ENCODE measurements at regions not wholly inside any gene's neighbourhood (a gene's known extent, or its start where the extent isn't known, plus 50 kb on each side); places are given as distances from the start of the nearest gene placed in this dataset.
"Not testable (repeated sequence)": the region's sequence is repeated elsewhere in the genome, so short reads cannot be mapped to it uniquely, and the experiment has no call there.

DNA sequence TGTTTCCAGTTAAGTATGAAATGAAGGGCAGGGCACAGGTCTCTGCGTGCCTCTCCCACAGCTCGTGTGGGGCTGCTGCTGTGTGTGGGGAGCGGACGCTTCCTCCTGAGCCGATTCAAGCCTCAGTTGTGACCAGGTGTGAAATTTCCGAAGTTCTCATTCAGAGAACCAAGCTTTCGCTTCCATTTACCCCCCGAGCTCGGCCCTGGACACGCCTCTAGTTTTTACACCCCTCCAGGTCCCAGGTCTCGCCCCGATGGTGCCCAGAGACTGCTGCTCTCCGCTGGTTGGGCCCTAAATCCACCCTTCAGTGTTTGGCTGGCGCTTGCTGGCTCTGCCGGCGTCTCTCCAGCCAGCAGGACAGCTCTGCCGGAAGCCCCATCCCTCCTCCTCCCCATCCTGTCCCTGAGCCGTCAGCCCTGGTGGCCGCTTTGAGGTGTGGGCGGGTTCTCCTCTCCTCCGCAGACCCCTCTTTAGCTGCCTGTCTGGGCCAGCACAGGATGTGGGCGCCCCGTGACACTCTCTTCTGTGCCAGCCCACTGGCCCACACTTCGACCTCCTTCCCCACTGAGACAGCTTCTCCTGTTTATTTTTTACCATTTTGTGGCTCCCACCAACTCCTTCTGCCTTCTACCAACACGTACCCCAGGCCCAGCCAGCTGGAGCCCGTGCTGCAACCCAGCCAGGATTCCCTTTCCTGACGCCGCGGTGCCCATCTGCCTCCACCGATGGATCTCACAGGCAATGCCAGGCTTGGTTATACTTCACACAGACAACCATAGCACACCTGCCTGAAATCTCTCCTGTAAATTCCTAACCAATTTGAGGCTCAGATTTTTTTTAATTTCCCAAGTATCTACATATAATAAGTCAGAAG, 142.8 kb downstream of the DLL1 start:
- Histone ChIP-seq H3K4me1 (ENCODE audit: control insufficient read depth, insufficient read depth, low read length, poor library complexity, severe bottlenecking) (peaks cover 7% of the 10 kb centered on the region), H3K36me3 (ENCODE audit: control insufficient read depth, insufficient read depth, low read length) (no peaks in the 10 kb centered on the region), H3K4me3 (ENCODE audit: insufficient read depth, low read depth, low read length, poor library complexity, severe bottlenecking) (peak overlapping the region; percentile 20), H3K9me3 (ENCODE audit: control insufficient read depth, low read length) (no peaks in the 10 kb centered on the region), H3K27ac (ENCODE audit: insufficient read depth, low read length, poor library complexity, severe bottlenecking) (no peak overlapping the region), H3K27me3 (replicated peaks; ENCODE audit: control insufficient read depth, insufficient read depth, low read length, poor library complexity, severe bottlenecking) (no peaks in the 10 kb centered on the region)
- DNase-seq, result peak; percentile 7 to 33 (median 11)

DNA sequence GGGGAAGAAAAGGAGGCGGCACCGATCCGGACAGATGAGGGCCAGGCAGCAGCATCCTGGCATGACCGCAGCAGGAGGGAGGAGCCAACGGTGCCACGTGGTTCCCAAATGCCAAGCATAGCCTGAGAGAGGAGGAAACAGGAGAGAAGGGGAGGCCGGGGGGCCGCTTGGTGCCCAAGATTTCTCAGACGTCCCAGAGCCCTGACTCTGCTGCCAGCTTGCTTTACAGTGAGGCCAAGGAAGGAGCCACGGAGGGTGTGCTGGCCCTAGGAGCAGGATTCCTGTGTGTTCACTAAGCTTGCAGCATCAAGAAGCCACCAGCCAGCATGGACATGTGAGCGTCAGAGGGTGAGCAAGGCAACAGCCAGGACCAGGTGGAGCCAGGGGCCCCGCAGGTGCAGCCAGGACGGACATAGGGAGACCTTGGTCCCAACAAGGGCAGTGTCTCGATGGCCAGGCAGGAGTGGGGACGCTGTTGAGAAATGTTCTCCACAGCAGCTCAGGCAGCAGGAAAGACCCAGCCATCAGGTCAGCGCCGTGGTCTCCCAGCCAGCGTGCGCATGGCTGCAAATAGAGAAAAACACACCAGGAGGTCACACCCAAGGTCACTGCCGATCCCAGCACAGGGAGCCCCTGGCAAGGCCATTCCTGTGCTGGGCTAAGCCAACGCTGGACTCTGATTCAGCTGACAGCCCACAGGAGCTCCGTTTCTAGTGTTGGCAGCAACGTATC, 143.7 kb downstream of the DLL1 start:
- Histone ChIP-seq H3K27me3 (replicated peaks; ENCODE audit: control insufficient read depth, insufficient read depth, low read length, poor library complexity, severe bottlenecking) (no peaks in the 10 kb centered on the region), H3K9me3 (ENCODE audit: control insufficient read depth, low read length) (no peaks in the 10 kb centered on the region), H3K27ac (ENCODE audit: insufficient read depth, low read length, poor library complexity, severe bottlenecking) (no peak overlapping the region), H3K36me3 (ENCODE audit: control insufficient read depth, insufficient read depth, low read length) (no peaks in the 10 kb centered on the region), H3K4me3 (ENCODE audit: insufficient read depth, low read depth, low read length, poor library complexity, severe bottlenecking) (no peak overlapping the region), H3K4me1 (ENCODE audit: control insufficient read depth, insufficient read depth, low read length, poor library complexity, severe bottlenecking) (peaks cover 7% of the 10 kb centered on the region)
- no peak for DNase-seq

DNA sequence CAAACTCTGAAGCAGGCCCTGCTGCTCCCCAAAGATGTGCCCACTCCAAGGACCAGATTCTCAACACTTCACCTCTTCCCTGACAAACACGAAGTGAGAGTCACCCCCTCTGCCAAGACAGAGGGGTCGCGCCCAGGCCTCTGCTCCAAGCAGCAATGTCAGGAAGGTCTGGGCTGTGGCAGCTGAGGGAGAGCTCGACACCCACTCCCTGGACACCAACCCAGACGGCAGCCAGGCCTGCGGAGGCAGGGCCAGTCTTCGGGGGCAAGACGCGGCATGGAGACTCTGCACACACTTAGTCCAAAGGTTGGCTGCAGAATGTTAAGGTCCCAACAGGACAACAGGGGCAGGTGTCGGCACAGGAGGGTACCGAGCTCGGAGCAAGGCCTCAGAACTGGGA, 144.2 kb downstream of the DLL1 start:
- no peak for DNase-seq
- Histone ChIP-seq H3K4me1 (ENCODE audit: control insufficient read depth, insufficient read depth, low read length, poor library complexity, severe bottlenecking) (peaks cover 7% of the 10 kb centered on the region), H3K27me3 (replicated peaks; ENCODE audit: control insufficient read depth, insufficient read depth, low read length, poor library complexity, severe bottlenecking) (no peaks in the 10 kb centered on the region), H3K36me3 (ENCODE audit: control insufficient read depth, insufficient read depth, low read length) (no peaks in the 10 kb centered on the region), H3K4me3 (ENCODE audit: insufficient read depth, low read depth, low read length, poor library complexity, severe bottlenecking) (no peak overlapping the region), H3K27ac (ENCODE audit: insufficient read depth, low read length, poor library complexity, severe bottlenecking) (no peak overlapping the region), H3K9me3 (ENCODE audit: control insufficient read depth, low read length) (no peaks in the 10 kb centered on the region)

DNA sequence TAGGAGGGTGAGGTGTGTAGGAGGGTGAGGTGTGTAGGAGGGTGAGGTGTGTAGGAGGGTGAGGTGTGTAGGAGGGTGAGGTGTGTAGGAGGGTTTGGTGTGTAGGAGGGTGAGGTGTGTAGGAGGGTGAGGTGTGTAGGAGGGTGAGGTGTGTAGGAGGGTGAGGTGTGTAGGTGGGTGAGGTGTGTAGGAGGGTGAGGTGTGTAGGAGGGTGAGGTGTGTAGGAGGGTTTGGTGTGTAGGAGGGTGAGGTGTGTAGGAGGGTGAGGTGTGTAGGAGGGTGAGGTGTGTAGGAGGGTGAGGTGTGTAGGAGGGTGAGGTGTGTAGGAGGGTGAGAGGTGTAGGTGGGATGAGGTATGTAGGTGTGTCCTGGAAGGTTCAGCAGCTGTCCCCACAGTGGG, 144.7 kb downstream of the DLL1 start:
- not testable (repeated sequence) for H3K36me3 ChIP-seq (ENCODE audit: control insufficient read depth, insufficient read depth, low read length); H3K4me3 ChIP-seq (ENCODE audit: insufficient read depth, low read depth, low read length, poor library complexity, severe bottlenecking); H3K27me3 ChIP-seq (replicated peaks; ENCODE audit: control insufficient read depth, insufficient read depth, low read length, poor library complexity, severe bottlenecking); H3K27ac ChIP-seq (ENCODE audit: insufficient read depth, low read length, poor library complexity, severe bottlenecking); H3K4me1 ChIP-seq (ENCODE audit: control insufficient read depth, insufficient read depth, low read length, poor library complexity, severe bottlenecking); DNase-seq; H3K9me3 ChIP-seq (ENCODE audit: control insufficient read depth, low read length)

DNA sequence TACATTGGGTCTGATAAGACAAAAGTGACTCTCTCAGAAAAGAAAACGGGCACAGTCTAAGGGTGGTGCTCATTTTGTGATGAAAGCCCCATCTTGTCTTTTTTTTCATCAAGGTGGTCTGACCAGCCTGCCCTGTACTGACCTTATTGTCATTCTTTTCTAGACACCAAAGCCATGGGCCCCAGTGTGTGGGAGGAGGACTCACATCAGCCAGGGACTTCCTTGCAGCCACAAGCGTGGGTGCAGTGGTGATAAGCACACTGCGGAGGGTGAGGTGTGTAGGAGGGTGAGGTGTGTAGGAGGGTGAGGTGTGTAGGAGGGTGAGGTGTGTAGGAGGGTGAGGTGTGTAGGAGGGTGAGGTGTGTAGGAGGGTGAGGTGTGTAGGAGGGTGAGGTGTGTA, 145.2 kb downstream of the DLL1 start:
- H3K4me1 ChIP-seq (ENCODE audit: control insufficient read depth, insufficient read depth, low read length, poor library complexity, severe bottlenecking); H3K27ac ChIP-seq (ENCODE audit: insufficient read depth, low read length, poor library complexity, severe bottlenecking); H3K36me3 ChIP-seq (ENCODE audit: control insufficient read depth, insufficient read depth, low read length); H3K9me3 ChIP-seq (ENCODE audit: control insufficient read depth, low read length); H3K27me3 ChIP-seq (replicated peaks; ENCODE audit: control insufficient read depth, insufficient read depth, low read length, poor library complexity, severe bottlenecking); DNase-seq; H3K4me3 ChIP-seq (ENCODE audit: insufficient read depth, low read depth, low read length, poor library complexity, severe bottlenecking): not testable (repeated sequence)

DNA sequence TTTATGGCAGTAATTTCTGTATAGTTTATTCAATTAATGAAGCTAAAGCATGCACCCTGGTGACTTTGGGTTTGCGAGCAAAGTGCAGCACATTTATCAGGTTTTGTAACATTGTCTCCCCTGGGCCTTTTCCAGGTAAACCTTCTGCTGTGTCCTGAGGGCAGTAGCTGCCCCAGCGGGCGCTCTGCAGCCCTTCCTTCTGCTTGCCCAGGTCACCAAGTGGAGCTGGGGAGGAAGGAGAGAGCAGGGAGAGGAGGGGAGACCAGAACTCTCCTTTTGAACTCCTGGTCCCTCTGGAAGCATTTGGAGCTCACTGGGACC, 145.6 kb downstream of the DLL1 start:
- Histone ChIP-seq H3K9me3 (ENCODE audit: control insufficient read depth, low read length) (no peaks in the 10 kb centered on the region), H3K36me3 (ENCODE audit: control insufficient read depth, insufficient read depth, low read length) (no peaks in the 10 kb centered on the region), H3K27me3 (replicated peaks; ENCODE audit: control insufficient read depth, insufficient read depth, low read length, poor library complexity, severe bottlenecking) (no peaks in the 10 kb centered on the region), H3K27ac (ENCODE audit: insufficient read depth, low read length, poor library complexity, severe bottlenecking) (no peak overlapping the region), H3K4me3 (ENCODE audit: insufficient read depth, low read depth, low read length, poor library complexity, severe bottlenecking) (no peak overlapping the region), H3K4me1 (ENCODE audit: control insufficient read depth, insufficient read depth, low read length, poor library complexity, severe bottlenecking) (peaks cover 7% of the 10 kb centered on the region)
- DNase-seq, result no peak

DNA sequence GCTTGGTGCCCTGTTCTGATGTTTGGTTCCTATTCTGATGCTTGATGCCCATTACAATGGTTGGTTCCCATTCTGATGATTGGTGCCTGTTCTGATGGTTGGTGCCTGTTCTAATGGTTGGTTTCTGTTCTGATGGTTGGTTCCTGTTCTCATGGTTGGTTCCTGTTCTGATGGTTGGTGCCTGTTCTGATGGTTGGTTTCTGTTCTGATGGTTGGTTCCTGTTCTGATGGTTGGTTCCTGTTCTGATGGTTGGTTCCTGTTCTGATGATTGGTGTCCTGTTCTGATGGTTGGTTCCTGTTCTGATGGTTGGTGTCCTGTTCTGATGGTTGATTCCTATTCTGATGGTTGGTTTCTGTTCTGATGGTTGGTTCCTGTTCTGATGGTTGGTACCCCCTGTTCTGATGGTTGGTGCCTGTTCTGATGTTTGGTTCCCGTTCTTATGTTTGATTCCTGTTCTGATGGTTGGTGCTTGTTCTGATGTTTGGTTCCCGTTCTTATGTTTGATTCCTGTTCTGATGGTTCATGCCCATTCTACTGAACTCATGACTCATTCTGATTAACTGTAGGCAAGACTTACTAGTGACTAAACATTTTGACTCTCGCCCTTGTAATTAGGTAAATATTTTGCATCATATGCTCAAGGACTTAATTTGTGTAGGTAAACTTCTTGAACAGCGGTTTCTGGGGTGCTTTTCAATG, 146.2 kb downstream of the DLL1 start:
- H3K27ac ChIP-seq (ENCODE audit: insufficient read depth, low read length, poor library complexity, severe bottlenecking), result no peak overlapping the region
- no peak overlapping the region for H3K4me3 ChIP-seq (ENCODE audit: insufficient read depth, low read depth, low read length, poor library complexity, severe bottlenecking)
- peaks cover 7% of the 10 kb centered on the region for H3K4me1 ChIP-seq (ENCODE audit: control insufficient read depth, insufficient read depth, low read length, poor library complexity, severe bottlenecking)
- no peaks in the 10 kb centered on the region for H3K9me3 ChIP-seq (ENCODE audit: control insufficient read depth, low read length)
- H3K36me3 ChIP-seq (ENCODE audit: control insufficient read depth, insufficient read depth, low read length), result no peaks in the 10 kb centered on the region
- H3K27me3 ChIP-seq (replicated peaks; ENCODE audit: control insufficient read depth, insufficient read depth, low read length, poor library complexity, severe bottlenecking), result no peaks in the 10 kb centered on the region
- DNase-seq, result no peak

DNA sequence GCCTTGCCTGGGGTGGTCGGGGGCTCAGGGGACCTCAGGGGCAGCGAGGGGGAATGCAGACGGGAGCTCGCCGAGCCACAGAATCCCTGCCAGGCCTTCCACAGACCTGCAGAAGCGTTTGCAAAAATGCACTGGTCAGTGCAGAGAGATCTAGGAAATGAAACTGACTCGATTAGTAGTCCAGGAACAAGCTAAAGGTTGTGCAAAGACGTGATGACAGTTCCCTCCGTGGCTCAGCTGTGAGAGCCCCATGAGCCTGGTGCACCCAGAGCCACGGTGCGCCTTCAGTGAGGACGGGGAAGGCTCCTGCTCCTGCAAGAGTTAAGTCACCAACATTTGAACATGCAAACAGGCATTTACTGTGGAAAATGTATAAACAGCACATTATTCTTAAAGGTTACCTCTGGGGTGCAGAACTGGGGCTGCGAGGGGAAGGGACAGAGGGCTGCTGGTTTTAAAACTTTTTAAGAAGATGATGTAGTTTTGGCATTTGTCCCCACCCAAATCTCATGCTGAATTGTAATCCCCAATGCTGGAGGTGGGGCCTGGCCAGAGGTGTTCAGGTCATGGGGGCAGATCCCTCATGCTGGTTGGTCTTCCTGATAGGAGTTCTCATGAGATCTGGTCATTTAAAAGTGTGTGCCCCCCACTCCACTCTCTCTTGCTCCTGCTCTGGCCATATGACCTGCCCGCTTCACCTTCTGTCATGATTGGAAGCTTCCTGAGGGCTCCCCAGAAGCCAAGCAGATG, 147.3 kb downstream of the DLL1 start:
- Histone ChIP-seq H3K27ac (ENCODE audit: insufficient read depth, low read length, poor library complexity, severe bottlenecking) (no peak overlapping the region), H3K36me3 (ENCODE audit: control insufficient read depth, insufficient read depth, low read length) (no peaks in the 10 kb centered on the region), H3K9me3 (ENCODE audit: control insufficient read depth, low read length) (no peaks in the 10 kb centered on the region), H3K27me3 (replicated peaks; ENCODE audit: control insufficient read depth, insufficient read depth, low read length, poor library complexity, severe bottlenecking) (no peaks in the 10 kb centered on the region), H3K4me1 (ENCODE audit: control insufficient read depth, insufficient read depth, low read length, poor library complexity, severe bottlenecking) (peaks cover 4% of the 10 kb centered on the region), H3K4me3 (ENCODE audit: insufficient read depth, low read depth, low read length, poor library complexity, severe bottlenecking) (no peak overlapping the region)
- no peak for DNase-seq

DNA sequence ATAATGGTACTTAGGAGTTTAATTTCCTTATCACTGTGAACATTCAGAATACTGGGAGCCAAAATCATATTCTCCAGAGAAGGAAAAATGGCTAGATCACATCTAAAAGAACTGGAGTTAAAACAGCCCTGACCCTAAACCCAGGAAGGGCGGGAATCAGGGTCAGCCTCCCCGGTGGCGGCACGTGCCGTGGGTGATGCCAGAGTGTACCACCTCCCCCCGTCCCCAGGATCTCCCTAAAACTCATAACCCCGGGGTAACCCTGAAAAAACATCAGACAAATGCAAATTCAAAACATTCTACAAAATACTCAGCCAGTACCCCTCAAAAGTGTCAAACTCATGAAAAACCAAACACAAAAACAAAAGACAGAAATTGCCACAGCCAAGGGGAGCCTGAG, 148.3 kb downstream of the DLL1 start:
- no peaks in the 10 kb centered on the region for H3K4me1 ChIP-seq (ENCODE audit: control insufficient read depth, insufficient read depth, low read length, poor library complexity, severe bottlenecking)
- H3K36me3 ChIP-seq (ENCODE audit: control insufficient read depth, insufficient read depth, low read length), result no peaks in the 10 kb centered on the region
- no peak overlapping the region for H3K27ac ChIP-seq (ENCODE audit: insufficient read depth, low read length, poor library complexity, severe bottlenecking)
- H3K9me3 ChIP-seq (ENCODE audit: control insufficient read depth, low read length), result no peaks in the 10 kb centered on the region
- no peak overlapping the region for H3K4me3 ChIP-seq (ENCODE audit: insufficient read depth, low read depth, low read length, poor library complexity, severe bottlenecking)
- no peak for DNase-seq
- H3K27me3 ChIP-seq (replicated peaks; ENCODE audit: control insufficient read depth, insufficient read depth, low read length, poor library complexity, severe bottlenecking), result no peaks in the 10 kb centered on the region

Measured in effector memory CD4-positive, alpha-beta T cell (primary cell).